SK-N-SH treated with all-trans-retinoic acid at 6 μM for 48 hours (cell line): ENCODE measurements at regions not wholly inside any gene's neighbourhood (a gene's known extent, or its start where the extent isn't known, plus 50 kb on each side); places are given as distances from the start of the nearest gene placed in this dataset.

Source experiments
- ATAC-seq: fragments of 200-7000 bp; cut with Tn5 transposase; 3 replicates; pipeline ENCODE4 v1.9.1; 2020; ENCODE audit warnings: mild to moderate bottlenecking, moderate library complexity
- BACH2 ChIP-seq: fragments of 250-450 bp; sonication (Bioruptor Pico); IDR thresholded peaks from 2 replicates; pipeline ENCODE4 v1.9.0; 2021; ENCODE audit warnings: mild to moderate bottlenecking, borderline replicate concordance
- CSDC2 ChIP-seq: fragments of 250-450 bp; sonication (Bioruptor Pico); IDR thresholded peaks from 2 replicates; pipeline ENCODE4 v1.5.0; 2020; ENCODE audit warnings: mild to moderate bottlenecking, moderate library complexity
- CSRNP3 ChIP-seq: fragments of 250-450 bp; sonication (Bioruptor Pico); IDR thresholded peaks from 2 replicates; pipeline ENCODE4 v1.5.1; 2021; ENCODE audit warnings: mild to moderate bottlenecking, moderate library complexity
- ESRRG ChIP-seq: fragments of 250-450 bp; sonication (Bioruptor Pico); IDR thresholded peaks from 2 replicates; pipeline ENCODE4 v1.6.1; 2021; ENCODE audit warnings: mild to moderate bottlenecking
- GLIS3 ChIP-seq: fragments of 250-450 bp; sonication (Bioruptor Pico); IDR thresholded peaks from 2 replicates; pipeline ENCODE4 v1.5.0; 2020; ENCODE audit warnings: mild to moderate bottlenecking, moderate library complexity
- ISL1 ChIP-seq: fragments of 250-450 bp; sonication (Bioruptor Pico); IDR thresholded peaks from 2 replicates; pipeline ENCODE4 v2.1.2; 2022; ENCODE audit warnings: mild to moderate bottlenecking, moderate library complexity
- OSR1 ChIP-seq: fragments of 250-450 bp; sonication (Bioruptor Pico); IDR thresholded peaks from 2 replicates; pipeline ENCODE4 v1.8.0; 2022; ENCODE audit warnings: moderate library complexity, mild to moderate bottlenecking, inconsistent platforms
- PPARA ChIP-seq: fragments of 250-450 bp; sonication (Bioruptor Pico); IDR thresholded peaks from 2 replicates; pipeline ENCODE4 v1.5.0; 2020; ENCODE audit warnings: mild to moderate bottlenecking, borderline replicate concordance
- RARB ChIP-seq: fragments of 250-450 bp; sonication (Bioruptor Pico); IDR thresholded peaks from 2 replicates; pipeline ENCODE4 v1.8.0; 2021; ENCODE audit warnings: mild to moderate bottlenecking, moderate library complexity
- SNAI2 ChIP-seq: fragments of 250-450 bp; sonication (Bioruptor Pico); IDR thresholded peaks from 2 replicates; pipeline ENCODE4 v1.5.0; 2020; ENCODE audit warnings: mild to moderate bottlenecking, moderate library complexity
- TCF4 ChIP-seq: fragments of 250-450 bp; sonication (Bioruptor Pico); IDR thresholded peaks from 2 replicates; pipeline ENCODE4 v1.8.0; 2021; ENCODE audit warnings: mild to moderate bottlenecking, moderate library complexity, borderline replicate concordance
- TOX ChIP-seq: fragments of 250-450 bp; sonication (Bioruptor Pico); IDR thresholded peaks from 2 replicates; pipeline ENCODE4 v1.8.0; 2021; ENCODE audit warnings: mild to moderate bottlenecking, moderate library complexity, borderline replicate concordance
- TSHZ2 ChIP-seq: fragments of 250-450 bp; sonication (Bioruptor Pico); IDR thresholded peaks from 2 replicates; pipeline ENCODE4 v1.5.0; 2020; ENCODE audit warnings: mild to moderate bottlenecking, moderate library complexity
- ZC3H10 ChIP-seq: fragments of 250-450 bp; sonication (Bioruptor Pico); IDR thresholded peaks from 2 replicates; pipeline ENCODE4 v1.5.1; 2021; ENCODE audit warnings: mild to moderate bottlenecking, moderate library complexity
- ZFP3 ChIP-seq: fragments of 250-450 bp; sonication (Bioruptor Pico); IDR thresholded peaks from 2 replicates; pipeline ENCODE4 v1.5.0; 2020; ENCODE audit warnings: mild to moderate bottlenecking, moderate library complexity
- ZFP30 ChIP-seq: fragments of 450-650 bp; formaldehyde crosslinking; IDR thresholded peaks from 2 replicates; pipeline ENCODE4 v1.5.0; 2022; ENCODE audit warnings: mild to moderate bottlenecking, moderate library complexity
- ZNF565 ChIP-seq: fragments of 450-650 bp; formaldehyde crosslinking; conservative IDR thresholded peaks from 2 replicates; pipeline ENCODE4 v1.5.0; 2020; ENCODE audit warnings: low read depth, mild to moderate bottlenecking, moderate library complexity
- ZNF70 ChIP-seq: fragments of 450-650 bp; formaldehyde crosslinking; IDR thresholded peaks from 2 replicates; pipeline ENCODE4 v1.5.0; 2020; ENCODE audit warnings: mild to moderate bottlenecking, moderate library complexity
- ZNF8 ChIP-seq: fragments of 450-650 bp; formaldehyde crosslinking; IDR thresholded peaks from 2 replicates; pipeline ENCODE4 v1.5.0; 2020; ENCODE audit warnings: mild to moderate bottlenecking, moderate library complexity
- TF ChIP-seq, protein P1 (sequence below): fragments of 250-450 bp; sonication (Bioruptor Pico); IDR thresholded peaks from 2 replicates; pipeline ENCODE4 v1.5.1; 2020; ENCODE audit warnings: low read depth, mild to moderate bottlenecking, moderate library complexity
- TF ChIP-seq, protein P2 (sequence below): fragments of 250-450 bp; sonication (Bioruptor Pico); IDR thresholded peaks from 2 replicates; pipeline ENCODE4 v1.8.0; 2020; ENCODE audit warnings: mild to moderate bottlenecking, moderate library complexity, borderline replicate concordance
- TF ChIP-seq, protein P3 (sequence below): fragments of 250-450 bp; sonication (Bioruptor Pico); IDR thresholded peaks from 2 replicates; pipeline ENCODE4 v1.8.0; 2021; ENCODE audit warnings: low read depth, mild to moderate bottlenecking, moderate library complexity, borderline replicate concordance

- no peak for ATAC-seq
- TF ChIP-seq CSDC2 (CRISPR knock-in tag) (no peak), GLIS3 (CRISPR knock-in tag) (no peak), ISL1 (CRISPR knock-in tag) (no peak), TSHZ2 (CRISPR knock-in tag) (no peak), ZNF70 (CRISPR knock-in tag) (no peak), ZNF8 (CRISPR knock-in tag) (no peak), ZNF565 (CRISPR knock-in tag) (no peak), RARB (CRISPR knock-in tag) (no peak), ZFP30 (CRISPR knock-in tag) (no peak), SNAI2 (CRISPR knock-in tag) (no peak), OSR1 (CRISPR knock-in tag) (no peak), ZC3H10 (CRISPR knock-in tag) (no peak), ZFP3 (no peak), CSRNP3 (no peak), PPARA (no peak), TCF4 (CRISPR knock-in tag) (no peak)
- TF ChIP-seq, protein P1, sequence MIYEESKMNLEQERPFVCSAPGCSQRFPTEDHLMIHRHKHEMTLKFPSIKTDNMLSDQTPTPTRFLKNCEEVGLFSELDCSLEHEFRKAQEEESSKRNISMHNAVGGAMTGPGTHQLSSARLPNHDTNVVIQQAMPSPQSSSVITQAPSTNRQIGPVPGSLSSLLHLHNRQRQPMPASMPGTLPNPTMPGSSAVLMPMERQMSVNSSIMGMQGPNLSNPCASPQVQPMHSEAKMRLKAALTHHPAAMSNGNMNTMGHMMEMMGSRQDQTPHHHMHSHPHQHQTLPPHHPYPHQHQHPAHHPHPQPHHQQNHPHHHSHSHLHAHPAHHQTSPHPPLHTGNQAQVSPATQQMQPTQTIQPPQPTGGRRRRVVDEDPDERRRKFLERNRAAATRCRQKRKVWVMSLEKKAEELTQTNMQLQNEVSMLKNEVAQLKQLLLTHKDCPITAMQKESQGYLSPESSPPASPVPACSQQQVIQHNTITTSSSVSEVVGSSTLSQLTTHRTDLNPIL (CRISPR knock-in tag), result no peak
- TF ChIP-seq, protein P2, sequence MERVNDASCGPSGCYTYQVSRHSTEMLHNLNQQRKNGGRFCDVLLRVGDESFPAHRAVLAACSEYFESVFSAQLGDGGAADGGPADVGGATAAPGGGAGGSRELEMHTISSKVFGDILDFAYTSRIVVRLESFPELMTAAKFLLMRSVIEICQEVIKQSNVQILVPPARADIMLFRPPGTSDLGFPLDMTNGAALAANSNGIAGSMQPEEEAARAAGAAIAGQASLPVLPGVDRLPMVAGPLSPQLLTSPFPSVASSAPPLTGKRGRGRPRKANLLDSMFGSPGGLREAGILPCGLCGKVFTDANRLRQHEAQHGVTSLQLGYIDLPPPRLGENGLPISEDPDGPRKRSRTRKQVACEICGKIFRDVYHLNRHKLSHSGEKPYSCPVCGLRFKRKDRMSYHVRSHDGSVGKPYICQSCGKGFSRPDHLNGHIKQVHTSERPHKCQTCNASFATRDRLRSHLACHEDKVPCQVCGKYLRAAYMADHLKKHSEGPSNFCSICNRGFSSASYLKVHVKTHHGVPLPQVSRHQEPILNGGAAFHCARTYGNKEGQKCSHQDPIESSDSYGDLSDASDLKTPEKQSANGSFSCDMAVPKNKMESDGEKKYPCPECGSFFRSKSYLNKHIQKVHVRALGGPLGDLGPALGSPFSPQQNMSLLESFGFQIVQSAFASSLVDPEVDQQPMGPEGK (CRISPR knock-in tag), result no peak
- TF ChIP-seq, protein P3, sequence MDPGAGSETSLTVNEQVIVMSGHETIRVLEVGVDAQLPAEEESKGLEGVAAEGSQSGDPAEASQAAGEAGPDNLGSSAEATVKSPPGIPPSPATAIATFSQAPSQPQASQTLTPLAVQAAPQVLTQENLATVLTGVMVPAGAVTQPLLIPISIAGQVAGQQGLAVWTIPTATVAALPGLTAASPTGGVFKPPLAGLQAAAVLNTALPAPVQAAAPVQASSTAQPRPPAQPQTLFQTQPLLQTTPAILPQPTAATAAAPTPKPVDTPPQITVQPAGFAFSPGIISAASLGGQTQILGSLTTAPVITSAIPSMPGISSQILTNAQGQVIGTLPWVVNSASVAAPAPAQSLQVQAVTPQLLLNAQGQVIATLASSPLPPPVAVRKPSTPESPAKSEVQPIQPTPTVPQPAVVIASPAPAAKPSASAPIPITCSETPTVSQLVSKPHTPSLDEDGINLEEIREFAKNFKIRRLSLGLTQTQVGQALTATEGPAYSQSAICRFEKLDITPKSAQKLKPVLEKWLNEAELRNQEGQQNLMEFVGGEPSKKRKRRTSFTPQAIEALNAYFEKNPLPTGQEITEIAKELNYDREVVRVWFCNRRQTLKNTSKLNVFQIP, result no peak
- TF ChIP-seq, all 23 proteins: peak for 0
Observed at GRCh38 chr4:138103597-138104283, 138.4 kb downstream of the SLC7A11 start.

DNA sequence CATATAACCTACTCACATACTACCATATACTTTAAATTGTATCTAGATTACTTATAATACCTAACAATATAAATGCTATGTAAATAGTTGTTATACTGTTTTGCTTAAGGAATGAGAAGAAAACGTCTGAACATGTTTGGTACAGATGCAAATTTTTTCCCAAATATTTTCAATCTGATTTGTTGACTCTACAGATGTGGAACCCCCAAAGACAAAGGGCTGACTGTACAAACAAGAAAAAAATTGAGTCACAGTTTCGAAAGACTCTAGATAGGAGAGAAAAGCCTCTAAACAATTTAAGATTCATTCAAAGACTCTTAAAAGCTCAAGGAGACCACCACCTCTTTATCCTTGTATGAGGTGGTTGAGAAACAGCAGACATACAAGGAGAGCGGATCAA is 142.8 kb downstream of the SLC7A11 start:
- TF ChIP-seq TCF4 (CRISPR knock-in tag), result no peak
- TF ChIP-seq ZNF565 (CRISPR knock-in tag), result no peak
- no peak for TF ChIP-seq BACH2
- TF ChIP-seq CSRNP3, result no peak
- TF ChIP-seq TOX (CRISPR knock-in tag), result no peak
- TF ChIP-seq, protein P2 (CRISPR knock-in tag), result no peak
- no peak for TF ChIP-seq ESRRG (CRISPR knock-in tag)
- TF ChIP-seq TSHZ2 (CRISPR knock-in tag), result no peak
- ATAC-seq, result no peak
